ENCODE measurements at regions not wholly inside any gene's neighbourhood (a gene's known extent, or its start where the extent isn't known, plus 50 kb on each side); places are given as distances from the start of the nearest gene placed in this dataset.

DNA sequence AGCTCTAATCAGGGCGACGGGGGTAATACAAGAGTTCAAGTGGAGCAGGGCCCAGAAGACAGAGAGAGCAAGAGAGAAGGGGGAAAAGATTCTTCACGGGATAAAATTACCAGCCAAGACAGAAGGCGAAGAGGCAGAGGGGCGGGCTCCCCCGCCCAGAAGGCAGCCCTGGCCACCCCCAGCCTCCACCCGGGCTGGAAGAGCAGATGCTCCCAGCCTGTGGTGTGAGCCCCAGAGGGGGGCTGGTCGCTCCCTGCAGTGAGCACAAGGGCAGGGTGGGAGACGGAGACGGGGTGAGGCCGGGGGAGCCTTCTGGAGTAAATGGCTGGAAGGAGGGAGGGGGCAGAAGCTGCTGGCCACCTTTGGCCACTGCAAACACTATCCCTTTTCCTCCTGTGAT is 1035.6 kb downstream of the VRK1 start:
- Histone ChIP-seq H3K9ac (ENCODE audit: insufficient read depth in 1 of 2, low read length in 2 of 2) (no peak overlapping the region), H3K4me1 (ENCODE audit: control insufficient read depth in 5 of 5, insufficient read depth in 5 of 5, low read length in 5 of 5) (no peaks in the 10 kb centered on the region), H3K4me3 (no peak overlapping the region), H3K36me3 (ENCODE audit: control insufficient read depth in 4 of 4, insufficient read depth in 4 of 4, low read length in 4 of 4) (no peaks in the 10 kb centered on the region), H3K27me3 (ENCODE audit: control insufficient read depth in 3 of 3, insufficient read depth in 3 of 3, low read length in 2 of 3) (no peaks in the 10 kb centered on the region), H3K27ac (ENCODE audit: low read depth in 1 of 2, low read length in 1 of 2) (no peak overlapping the region), H3K9me3 (ENCODE audit: control insufficient read depth in 4 of 4, insufficient read depth in 3 of 4, low read length in 3 of 4) (no peaks in the 10 kb centered on the region)
- WGBS, 2 donors: 75 to 76% methylated on average over 7 to 11 of the region's 11 CpGs
- no peak for DNase-seq
- TF ChIP-seq, protein P1, sequence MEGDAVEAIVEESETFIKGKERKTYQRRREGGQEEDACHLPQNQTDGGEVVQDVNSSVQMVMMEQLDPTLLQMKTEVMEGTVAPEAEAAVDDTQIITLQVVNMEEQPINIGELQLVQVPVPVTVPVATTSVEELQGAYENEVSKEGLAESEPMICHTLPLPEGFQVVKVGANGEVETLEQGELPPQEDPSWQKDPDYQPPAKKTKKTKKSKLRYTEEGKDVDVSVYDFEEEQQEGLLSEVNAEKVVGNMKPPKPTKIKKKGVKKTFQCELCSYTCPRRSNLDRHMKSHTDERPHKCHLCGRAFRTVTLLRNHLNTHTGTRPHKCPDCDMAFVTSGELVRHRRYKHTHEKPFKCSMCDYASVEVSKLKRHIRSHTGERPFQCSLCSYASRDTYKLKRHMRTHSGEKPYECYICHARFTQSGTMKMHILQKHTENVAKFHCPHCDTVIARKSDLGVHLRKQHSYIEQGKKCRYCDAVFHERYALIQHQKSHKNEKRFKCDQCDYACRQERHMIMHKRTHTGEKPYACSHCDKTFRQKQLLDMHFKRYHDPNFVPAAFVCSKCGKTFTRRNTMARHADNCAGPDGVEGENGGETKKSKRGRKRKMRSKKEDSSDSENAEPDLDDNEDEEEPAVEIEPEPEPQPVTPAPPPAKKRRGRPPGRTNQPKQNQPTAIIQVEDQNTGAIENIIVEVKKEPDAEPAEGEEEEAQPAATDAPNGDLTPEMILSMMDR (IDR thresholded peaks at IDR 0.05; ENCODE audit: control extremely low read depth, extremely low read depth): no peak
- no peak for ATAC-seq (ENCODE audit: insufficient read depth, low FRiP score)

DNA sequence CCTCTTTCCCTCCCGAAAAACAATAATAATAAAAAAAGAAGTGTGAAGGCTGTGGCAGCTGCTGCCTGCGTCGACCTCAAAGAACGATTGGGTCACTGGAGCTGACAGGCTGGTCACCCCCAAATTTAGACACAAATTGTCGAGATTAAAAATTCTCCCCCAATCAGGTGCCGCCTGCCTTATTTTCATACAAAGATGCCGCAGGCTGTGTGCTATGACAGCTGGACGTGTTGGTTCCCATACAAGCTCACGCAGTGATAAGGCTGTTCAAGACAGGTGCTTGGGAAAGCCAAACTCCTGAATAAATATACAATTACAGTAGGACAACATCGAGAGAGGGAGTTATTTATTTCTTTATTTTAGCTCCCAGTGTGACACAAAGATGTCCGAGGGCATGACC is 1041.8 kb downstream of the VRK1 start:
- Histone ChIP-seq H3K9ac (ENCODE audit: insufficient read depth in 1 of 2, low read length in 2 of 2) (no peak overlapping the region), H3K9me3 (ENCODE audit: control insufficient read depth in 4 of 4, insufficient read depth in 3 of 4, low read length in 3 of 4) (peaks cover 0 to 2% (median 0%) of the 10 kb centered on the region in 4 donors), H3K4me1 (ENCODE audit: control insufficient read depth in 5 of 5, insufficient read depth in 5 of 5, low read length in 5 of 5) (no peaks in the 10 kb centered on the region), H3K27me3 (ENCODE audit: control insufficient read depth in 3 of 3, insufficient read depth in 3 of 3, low read length in 2 of 3) (peaks cover 0 to 4% (median 2%) of the 10 kb centered on the region in 3 donors), H3K27ac (ENCODE audit: low read depth in 1 of 2, low read length in 1 of 2) (no peak overlapping the region), H3K36me3 (ENCODE audit: control insufficient read depth in 4 of 4, insufficient read depth in 4 of 4, low read length in 4 of 4) (no peaks in the 10 kb centered on the region), H3K4me3 (no peak overlapping the region)
- no peak for DNase-seq
- ATAC-seq (ENCODE audit: insufficient read depth, low FRiP score): no peak
- 71 to 85% methylated on average over 11 of the region's 11 CpGs for WGBS, 2 donors
- TF ChIP-seq, protein P1 (IDR thresholded peaks at IDR 0.05; ENCODE audit: control extremely low read depth, extremely low read depth): no peak

DNA sequence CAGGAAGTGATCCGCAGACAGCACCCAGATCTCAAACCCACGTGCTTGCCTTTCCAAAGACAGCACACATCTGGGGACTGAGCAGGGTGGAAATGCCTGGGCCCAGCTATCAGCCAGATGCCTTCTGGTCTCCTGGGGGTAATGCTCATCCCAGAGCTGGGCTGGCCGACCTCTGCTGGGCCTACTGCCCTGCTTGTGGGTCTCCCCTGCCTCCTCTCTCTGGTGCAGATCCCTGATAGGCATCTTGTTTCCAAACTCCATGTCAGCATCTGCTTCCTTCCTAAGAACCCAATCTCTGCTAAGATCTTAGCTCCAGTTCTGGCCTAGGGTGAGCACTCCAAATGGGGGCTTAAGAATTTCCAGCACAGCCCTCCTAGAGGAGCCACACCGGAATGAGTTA is 1043.0 kb downstream of the VRK1 start:
- ATAC-seq (ENCODE audit: insufficient read depth, low FRiP score) (no peak), DNase-seq (no peak)
- no peaks in the 10 kb centered on the region for H3K36me3 ChIP-seq (ENCODE audit: control insufficient read depth in 4 of 4, insufficient read depth in 4 of 4, low read length in 4 of 4)
- peaks cover 0 to 4% (median 2%) of the 10 kb centered on the region in 3 donors for H3K27me3 ChIP-seq (ENCODE audit: control insufficient read depth in 3 of 3, insufficient read depth in 3 of 3, low read length in 2 of 3)
- TF ChIP-seq, protein P1 (IDR thresholded peaks at IDR 0.05; ENCODE audit: control extremely low read depth, extremely low read depth): no peak
- H3K4me1 ChIP-seq (ENCODE audit: control insufficient read depth in 5 of 5, insufficient read depth in 5 of 5, low read length in 5 of 5): no peaks in the 10 kb centered on the region
- H3K4me3 ChIP-seq: no peak overlapping the region
- no peak overlapping the region for H3K27ac ChIP-seq (ENCODE audit: low read depth in 1 of 2, low read length in 1 of 2)
- WGBS, 2 donors: 76 to 79% methylated on average over 4 of the region's 4 CpGs
- peaks cover 0 to 2% (median 0%) of the 10 kb centered on the region in 4 donors for H3K9me3 ChIP-seq (ENCODE audit: control insufficient read depth in 4 of 4, insufficient read depth in 3 of 4, low read length in 3 of 4)
- no peak overlapping the region for H3K9ac ChIP-seq (ENCODE audit: insufficient read depth in 1 of 2, low read length in 2 of 2)

DNA sequence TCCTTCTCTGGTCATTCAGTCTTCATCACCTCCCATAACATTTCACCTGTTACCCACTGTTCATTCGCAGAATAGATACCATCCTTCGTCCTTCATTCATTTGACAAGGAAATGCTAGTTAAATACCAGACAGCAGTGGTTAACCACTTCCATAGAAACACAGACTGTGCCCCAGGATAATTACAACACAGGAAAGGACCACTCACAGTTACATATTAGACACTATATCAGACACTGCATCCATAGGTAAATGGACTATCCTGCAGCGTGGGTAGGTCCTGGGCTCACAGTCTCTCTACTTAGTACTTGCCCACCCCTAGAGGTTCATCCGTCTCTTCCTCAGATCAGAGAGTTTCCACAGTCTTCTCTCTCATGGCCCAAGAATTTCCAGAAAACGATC is 1044.6 kb downstream of the VRK1 start:
- no peak for DNase-seq
- 60 to 63% methylated on average over 5 of the region's 5 CpGs for WGBS, 2 donors
- ATAC-seq (ENCODE audit: insufficient read depth, low FRiP score): no peak
- H3K36me3 ChIP-seq (ENCODE audit: control insufficient read depth in 4 of 4, insufficient read depth in 4 of 4, low read length in 4 of 4): no peaks in the 10 kb centered on the region
- no peak overlapping the region for H3K4me3 ChIP-seq
- H3K9ac ChIP-seq (ENCODE audit: insufficient read depth in 1 of 2, low read length in 2 of 2): no peak overlapping the region
- peaks cover 0 to 2% (median 0%) of the 10 kb centered on the region in 4 donors for H3K9me3 ChIP-seq (ENCODE audit: control insufficient read depth in 4 of 4, insufficient read depth in 3 of 4, low read length in 3 of 4)
- H3K27ac ChIP-seq (ENCODE audit: low read depth in 1 of 2, low read length in 1 of 2): no peak overlapping the region
- TF ChIP-seq, protein P1 (IDR thresholded peaks at IDR 0.05; ENCODE audit: control extremely low read depth, extremely low read depth): no peak
- peaks cover 0 to 4% (median 2%) of the 10 kb centered on the region in 3 donors for H3K27me3 ChIP-seq (ENCODE audit: control insufficient read depth in 3 of 3, insufficient read depth in 3 of 3, low read length in 2 of 3)
- H3K4me1 ChIP-seq (ENCODE audit: control insufficient read depth in 5 of 5, insufficient read depth in 5 of 5, low read length in 5 of 5): no peaks in the 10 kb centered on the region

All from lung (tissue), 11 donors.